Endodermal cell (in vitro differentiated cells): ENCODE measurements at regions not wholly inside any gene's neighbourhood (a gene's known extent, or its start where the extent isn't known, plus 50 kb on each side); places are given as distances from the start of the nearest gene placed in this dataset.

Experiments used
- DNase-seq: peaks from one replicate; pipeline ENCODE4 v3.0.0-alpha.2; 2017
- H3K27ac ChIP-seq: 2 replicates; pipeline ENCODE4 v1.5.1; 2013; ENCODE audit warnings: mild to moderate bottlenecking, low read depth, low read length, moderate library complexity
- H3K27me3 ChIP-seq: 2 replicates; pipeline ENCODE4 v1.6.1; 2013; ENCODE audit warnings: mild to moderate bottlenecking, low read length, moderate library complexity; ENCODE audit not compliant: insufficient read depth, control insufficient read depth, poor library complexity, severe bottlenecking
- H3K36me3 ChIP-seq: 2 replicates; pipeline ENCODE4 v1.7.0; 2013; ENCODE audit warnings: mild to moderate bottlenecking, low read length, moderate library complexity; ENCODE audit not compliant: control insufficient read depth, insufficient read depth
- H3K4me1 ChIP-seq: one replicate; pipeline ENCODE4 v1.7.0; 2013; ENCODE audit warnings: low read length; ENCODE audit not compliant: control insufficient read depth, insufficient read depth
- H3K4me3 ChIP-seq: 2 replicates; pipeline ENCODE4 v1.5.1; 2013; ENCODE audit warnings: mild to moderate bottlenecking, low read length, moderate library complexity
- H3K9ac ChIP-seq: 2 replicates; pipeline ENCODE4 v1.6.1; 2013; ENCODE audit warnings: mild to moderate bottlenecking, low read length, moderate library complexity; ENCODE audit not compliant: poor library complexity, severe bottlenecking; ENCODE audit errors: extremely low read depth
- H3K9me3 ChIP-seq: 2 replicates; pipeline ENCODE4 v1.6.1; 2013; ENCODE audit warnings: mild to moderate bottlenecking, low read length, moderate library complexity; ENCODE audit not compliant: control insufficient read depth
- H3K27ac Mint-ChIP-seq: 2 replicates; pipeline ENCODE4 v1.8.0; 2020; ENCODE audit warnings: mixed read lengths
- H3K27me3 Mint-ChIP-seq: 2 replicates; pipeline ENCODE4 v1.8.0; 2021; ENCODE audit warnings: mild to moderate bottlenecking, mixed read lengths; ENCODE audit not compliant: insufficient read depth
- H3K36me3 Mint-ChIP-seq: 2 replicates; pipeline ENCODE4 v1.8.0; 2020; ENCODE audit warnings: low read depth, mixed read lengths
- H3K4me1 Mint-ChIP-seq: 2 replicates; pipeline ENCODE4 v1.8.0; 2020; ENCODE audit warnings: mixed read lengths
- H3K4me3 Mint-ChIP-seq: 2 replicates; pipeline ENCODE4 v1.8.0; 2020; ENCODE audit warnings: mild to moderate bottlenecking, moderate library complexity, mixed read lengths
- H3K9me3 Mint-ChIP-seq: 2 replicates; pipeline ENCODE4 v1.8.0; 2020; ENCODE audit warnings: mild to moderate bottlenecking, mixed read lengths
- CTCF ChIP-seq: fragments of 200-600 bp; sonication (generic); conservative IDR thresholded peaks from 2 replicates; pipeline ENCODE4 v1.5.0; 2021; ENCODE audit warnings: antibody characterized with exemption, mild to moderate bottlenecking
- WGBS, 2 experiments: methylation state at CpG; one replicate each; pipeline versions ENCODE4 v1.1.5 to v1.1.7; 2013; ENCODE audit warnings: missing lambda C conversion rate in 2 of 2, mixed read lengths in 1 of 2; ENCODE audit not compliant: insufficient coverage in 1 of 2, insufficient read length in 1 of 2; 5-methylcytosine and 5-hydroxymethylcytosine counted together

- H3K36me3 ChIP-seq, result peaks cover 93% of the 10 kb centered on the region
- Mint-ChIP-seq H3K4me3 (no peak overlapping the region), H3K27ac (no peak overlapping the region), H3K27me3 (no peaks in the 10 kb centered on the region), H3K4me1 (peaks cover 13% of the 10 kb centered on the region), H3K9me3 (peaks cover 42% of the 10 kb centered on the region), H3K36me3 (peaks cover 91% of the 10 kb centered on the region)
- no peak for TF ChIP-seq CTCF
- no peak for DNase-seq
- H3K9me3 ChIP-seq, result peaks cover 45% of the 10 kb centered on the region
- no peaks in the 10 kb centered on the region for H3K27me3 ChIP-seq
- no peak overlapping the region for H3K4me3 ChIP-seq
- no peak overlapping the region for H3K27ac ChIP-seq
- H3K9ac ChIP-seq, result no peak overlapping the region
- no peaks in the 10 kb centered on the region for H3K4me1 ChIP-seq
- 99 to 100% methylated on average over 1 to 2 of the region's 2 CpGs for WGBS, 2 experiments
Measured at GRCh38 chr3:197611255-197611654, 55.5 kb upstream of the BDH1 start.

- Mint-ChIP-seq H3K27me3 (no peaks in the 10 kb centered on the region), H3K27ac (no peak overlapping the region), H3K9me3 (peaks cover 41% of the 10 kb centered on the region), H3K4me1 (no peaks in the 10 kb centered on the region), H3K36me3 (peaks cover 84% of the 10 kb centered on the region), H3K4me3 (no peak overlapping the region)
- no peak for DNase-seq
- Histone ChIP-seq H3K27me3 (no peaks in the 10 kb centered on the region), H3K4me3 (no peak overlapping the region), H3K27ac (no peak overlapping the region), H3K9me3 (peaks cover 31% of the 10 kb centered on the region), H3K36me3 (peaks cover 66% of the 10 kb centered on the region), H3K4me1 (no peaks in the 10 kb centered on the region), H3K9ac (no peak overlapping the region)
- WGBS, 2 experiments, result 98 to 100% methylated on average over 3 of the region's 3 CpGs
- TF ChIP-seq CTCF, result no peak
Measured at GRCh38 chr3:197606468-197606867, 50.7 kb upstream of the BDH1 start.
